ENCODE measurements at regions not wholly inside any gene's neighbourhood (a gene's known extent, or its start where the extent isn't known, plus 50 kb on each side); places are given as distances from the start of the nearest gene placed in this dataset.

DNA sequence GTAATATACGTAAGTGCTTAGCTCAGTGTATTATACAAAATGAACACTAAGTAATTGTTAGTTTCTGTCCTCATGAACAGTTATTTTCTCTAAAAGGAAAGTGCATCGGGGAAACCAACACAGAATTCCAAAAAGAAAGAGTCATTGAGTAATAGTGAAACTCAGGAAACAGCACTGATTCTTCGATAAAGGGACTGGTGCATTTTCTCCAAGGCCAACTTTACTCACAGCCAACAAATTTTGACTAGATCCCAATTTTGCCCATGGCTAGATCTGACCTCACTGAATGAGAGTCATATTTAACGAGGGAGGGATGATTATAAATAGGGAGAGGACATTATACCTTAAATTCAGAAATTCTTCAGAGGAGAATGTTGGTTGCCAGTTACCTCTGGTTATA, 390.9 kb upstream of the NRSN1 start:
- H3K36me3 ChIP-seq, result no peaks in the 10 kb centered on the region
- Mint-ChIP-seq H3K27me3 (ENCODE audit: insufficient read depth, low read depth) (no peaks in the 10 kb centered on the region), H3K27ac (no peak overlapping the region), H3K9me3 (no peaks in the 10 kb centered on the region), H3K4me3 (no peak overlapping the region), H3K4me1 (no peaks in the 10 kb centered on the region), H3K36me3 (no peaks in the 10 kb centered on the region)
- no peaks in the 10 kb centered on the region for H3F3A ChIP-seq (ENCODE audit: low read depth)
- H3K9ac ChIP-seq, result no peak overlapping the region
- TF ChIP-seq EZH2phosphoT487 (IDR thresholded peaks at IDR 0.05) (no peak), EZH2 (IDR thresholded peaks at IDR 0.05) (no peak)
- TF ChIP-seq, protein P1, sequence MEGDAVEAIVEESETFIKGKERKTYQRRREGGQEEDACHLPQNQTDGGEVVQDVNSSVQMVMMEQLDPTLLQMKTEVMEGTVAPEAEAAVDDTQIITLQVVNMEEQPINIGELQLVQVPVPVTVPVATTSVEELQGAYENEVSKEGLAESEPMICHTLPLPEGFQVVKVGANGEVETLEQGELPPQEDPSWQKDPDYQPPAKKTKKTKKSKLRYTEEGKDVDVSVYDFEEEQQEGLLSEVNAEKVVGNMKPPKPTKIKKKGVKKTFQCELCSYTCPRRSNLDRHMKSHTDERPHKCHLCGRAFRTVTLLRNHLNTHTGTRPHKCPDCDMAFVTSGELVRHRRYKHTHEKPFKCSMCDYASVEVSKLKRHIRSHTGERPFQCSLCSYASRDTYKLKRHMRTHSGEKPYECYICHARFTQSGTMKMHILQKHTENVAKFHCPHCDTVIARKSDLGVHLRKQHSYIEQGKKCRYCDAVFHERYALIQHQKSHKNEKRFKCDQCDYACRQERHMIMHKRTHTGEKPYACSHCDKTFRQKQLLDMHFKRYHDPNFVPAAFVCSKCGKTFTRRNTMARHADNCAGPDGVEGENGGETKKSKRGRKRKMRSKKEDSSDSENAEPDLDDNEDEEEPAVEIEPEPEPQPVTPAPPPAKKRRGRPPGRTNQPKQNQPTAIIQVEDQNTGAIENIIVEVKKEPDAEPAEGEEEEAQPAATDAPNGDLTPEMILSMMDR (IDR thresholded peaks at IDR 0.05), result no peak
- no peaks in the 10 kb centered on the region for H4K20me1 ChIP-seq (ENCODE audit: low read depth)
- H2AFZ ChIP-seq (replicated peaks), result no peak overlapping the region
- H3K4me2 ChIP-seq, result no peak overlapping the region
- H3K4me1 ChIP-seq, result no peaks in the 10 kb centered on the region
- H3K9me3 ChIP-seq (ENCODE audit: low read depth), result no peaks in the 10 kb centered on the region
- H3K4me3 ChIP-seq, result no peak overlapping the region
- no peaks in the 10 kb centered on the region for H3K79me2 ChIP-seq (ENCODE audit: low read depth)
- H3K27ac ChIP-seq, result no peak overlapping the region
- no peak for DNase-seq (ENCODE audit: low spot score)
- no peaks in the 10 kb centered on the region for H3K27me3 ChIP-seq

DNA sequence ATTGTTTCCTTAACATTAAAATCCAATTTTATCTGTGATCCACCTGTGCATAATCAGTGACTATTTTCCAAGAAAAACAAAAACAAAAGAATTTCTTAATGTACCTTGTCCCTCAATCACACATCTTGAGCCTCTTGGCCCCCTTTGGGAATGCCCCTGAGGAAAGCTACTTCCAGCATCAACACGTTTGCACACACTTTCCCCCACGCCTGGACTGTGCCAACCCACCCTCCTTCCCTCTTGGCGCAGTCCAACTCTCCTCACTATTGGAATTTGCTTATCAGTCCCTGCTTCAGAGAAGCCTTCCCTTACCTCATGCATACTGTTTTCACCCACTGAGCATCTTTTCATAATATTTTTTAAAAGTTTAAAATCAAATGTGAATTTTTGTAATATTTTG, 389.4 kb upstream of the NRSN1 start:
- H4K20me1 ChIP-seq (ENCODE audit: low read depth), result no peaks in the 10 kb centered on the region
- H3K79me2 ChIP-seq (ENCODE audit: low read depth), result no peaks in the 10 kb centered on the region
- Mint-ChIP-seq H3K4me3 (no peak overlapping the region), H3K4me1 (no peaks in the 10 kb centered on the region), H3K27ac (no peak overlapping the region), H3K36me3 (no peaks in the 10 kb centered on the region), H3K27me3 (ENCODE audit: insufficient read depth, low read depth) (no peaks in the 10 kb centered on the region), H3K9me3 (no peaks in the 10 kb centered on the region)
- H3F3A ChIP-seq (ENCODE audit: low read depth), result no peaks in the 10 kb centered on the region
- H2AFZ ChIP-seq (replicated peaks), result no peak overlapping the region
- H3K27me3 ChIP-seq, result no peaks in the 10 kb centered on the region
- no peak overlapping the region for H3K27ac ChIP-seq
- no peak overlapping the region for H3K4me3 ChIP-seq
- DNase-seq (ENCODE audit: low spot score), result no peak
- no peaks in the 10 kb centered on the region for H3K4me1 ChIP-seq
- H3K36me3 ChIP-seq, result no peaks in the 10 kb centered on the region
- no peak overlapping the region for H3K4me2 ChIP-seq
- H3K9ac ChIP-seq, result no peak overlapping the region
- TF ChIP-seq, protein P1 (IDR thresholded peaks at IDR 0.05), result no peak
- TF ChIP-seq EZH2 (IDR thresholded peaks at IDR 0.05), result no peak
- TF ChIP-seq EZH2phosphoT487 (IDR thresholded peaks at IDR 0.05), result no peak
- no peaks in the 10 kb centered on the region for H3K9me3 ChIP-seq (ENCODE audit: low read depth)

DNA sequence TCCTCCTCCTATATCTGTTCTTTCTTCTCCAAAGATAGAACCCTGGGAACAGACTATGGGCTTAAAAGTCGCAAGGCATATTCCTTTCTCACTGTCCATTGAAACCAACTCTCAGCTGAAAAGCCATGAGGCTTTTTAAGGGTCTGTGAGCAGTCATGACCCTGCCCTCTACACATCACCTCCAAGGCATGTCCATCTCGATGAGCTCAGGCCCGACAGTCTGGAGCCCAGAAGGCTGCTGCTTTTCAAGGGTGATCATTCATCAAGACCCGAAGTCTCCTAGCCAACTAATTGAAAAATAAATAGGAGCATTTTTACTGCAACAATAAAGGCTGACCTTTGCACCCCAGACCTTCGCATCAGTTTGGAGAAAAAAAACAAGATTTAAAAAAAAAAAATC, 378.8 kb upstream of the NRSN1 start:
- no peaks in the 10 kb centered on the region for H3K36me3 Mint-ChIP-seq
- H3K36me3 ChIP-seq, result no peaks in the 10 kb centered on the region
- peaks cover 3% of the 10 kb centered on the region for H3K4me1 Mint-ChIP-seq
- no peak overlapping the region for H3K4me3 Mint-ChIP-seq
- H2AFZ ChIP-seq (replicated peaks), result no peak overlapping the region
- H3K9ac ChIP-seq, result no peak overlapping the region
- DNase-seq (ENCODE audit: low spot score), result no peak
- no peak overlapping the region for H3K27ac Mint-ChIP-seq
- no peaks in the 10 kb centered on the region for H3K9me3 ChIP-seq (ENCODE audit: low read depth)
- no peaks in the 10 kb centered on the region for H3K4me1 ChIP-seq
- no peak overlapping the region for H3K4me3 ChIP-seq
- no peaks in the 10 kb centered on the region for H4K20me1 ChIP-seq (ENCODE audit: low read depth)
- H3K4me2 ChIP-seq, result no peak overlapping the region
- H3K9me3 Mint-ChIP-seq, result no peaks in the 10 kb centered on the region
- H3K27me3 ChIP-seq, result no peaks in the 10 kb centered on the region
- no peak overlapping the region for H3K27ac ChIP-seq
- TF ChIP-seq, protein P1 (IDR thresholded peaks at IDR 0.05), result no peak
- TF ChIP-seq EZH2 (IDR thresholded peaks at IDR 0.05), result no peak
- TF ChIP-seq EZH2phosphoT487 (IDR thresholded peaks at IDR 0.05), result no peak
- no peaks in the 10 kb centered on the region for H3F3A ChIP-seq (ENCODE audit: low read depth)
- H3K79me2 ChIP-seq (ENCODE audit: low read depth), result no peaks in the 10 kb centered on the region
- H3K27me3 Mint-ChIP-seq (ENCODE audit: insufficient read depth, low read depth), result peaks cover 4% of the 10 kb centered on the region

DNA sequence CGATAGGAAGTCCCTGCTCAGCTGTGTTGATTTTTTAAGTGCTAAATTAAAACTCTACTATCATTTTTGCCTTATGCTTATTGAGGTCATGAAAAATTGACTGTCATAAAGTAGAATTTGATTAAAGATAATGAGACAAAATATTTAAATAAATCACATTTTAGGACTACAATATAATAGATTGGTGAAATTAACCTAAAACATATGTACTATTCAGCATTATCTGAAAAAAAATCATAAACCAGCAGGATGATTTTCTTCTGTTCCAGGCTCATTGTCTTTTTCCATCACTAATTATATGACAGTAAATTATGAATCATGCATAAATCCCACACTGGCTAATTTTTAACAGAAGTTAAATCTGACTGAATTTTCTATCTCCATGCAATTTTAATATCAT, 373.6 kb upstream of the NRSN1 start:
- no peak for DNase-seq (ENCODE audit: low spot score)

More for the DNA sequence above, 373.6 kb upstream of the NRSN1 start:
- no peak overlapping the region for H3K27ac Mint-ChIP-seq
- Histone ChIP-seq H4K20me1 (ENCODE audit: low read depth) (no peaks in the 10 kb centered on the region), H3K9me3 (ENCODE audit: low read depth) (no peaks in the 10 kb centered on the region), H3K4me2 (no peak overlapping the region), H2AFZ (replicated peaks) (no peak overlapping the region), H3K36me3 (no peaks in the 10 kb centered on the region), H3K9ac (no peak overlapping the region), H3K27ac (no peak overlapping the region), H3K4me1 (no peaks in the 10 kb centered on the region), H3K27me3 (no peaks in the 10 kb centered on the region), H3K79me2 (ENCODE audit: low read depth) (no peaks in the 10 kb centered on the region), H3K4me3 (no peak overlapping the region), H3F3A (ENCODE audit: low read depth) (no peaks in the 10 kb centered on the region)
- no peaks in the 10 kb centered on the region for H3K36me3 Mint-ChIP-seq
- peaks cover 3% of the 10 kb centered on the region for H3K4me1 Mint-ChIP-seq
- TF ChIP-seq, protein P1 (IDR thresholded peaks at IDR 0.05), result no peak
- no peak for TF ChIP-seq EZH2 (IDR thresholded peaks at IDR 0.05)
- no peak for TF ChIP-seq EZH2phosphoT487 (IDR thresholded peaks at IDR 0.05)
- H3K4me3 Mint-ChIP-seq, result no peak overlapping the region
- peaks cover 15% of the 10 kb centered on the region for H3K9me3 Mint-ChIP-seq
- H3K27me3 Mint-ChIP-seq (ENCODE audit: insufficient read depth, low read depth), result peaks cover 2% of the 10 kb centered on the region

All from neural progenitor cell (in vitro differentiated cells).